ENCODE measurements at regions not wholly inside any gene's neighbourhood (a gene's known extent, or its start where the extent isn't known, plus 50 kb on each side); places are given as distances from the start of the nearest gene placed in this dataset.

DNA sequence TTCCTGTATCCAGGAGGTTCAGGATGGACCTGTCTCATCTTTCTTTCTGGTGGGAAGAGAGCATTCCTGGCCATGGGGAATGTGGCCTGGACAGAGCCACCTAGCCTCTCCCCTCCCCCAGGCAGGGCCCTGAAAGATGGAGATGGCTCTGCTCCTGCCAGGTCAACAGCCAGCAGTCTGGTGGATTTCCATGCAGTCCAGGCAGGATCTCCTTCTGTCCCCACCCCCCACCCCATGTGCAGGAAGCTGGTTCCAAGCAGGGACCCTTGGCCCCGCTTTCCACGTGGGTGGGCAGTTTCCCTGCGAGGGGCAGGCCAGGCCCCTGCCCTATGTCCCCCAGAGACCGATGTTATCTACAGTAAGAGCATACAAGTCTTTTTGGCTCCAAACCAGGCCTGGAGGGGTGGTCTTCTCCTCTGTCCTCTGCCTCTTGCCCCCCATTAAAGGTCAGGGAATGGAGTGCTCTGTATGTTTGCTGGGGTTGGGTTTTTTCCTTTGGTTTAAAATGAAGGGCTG, 240.5 kb downstream of the SEC14L1 start:
- DNase-seq = no peak

DNA sequence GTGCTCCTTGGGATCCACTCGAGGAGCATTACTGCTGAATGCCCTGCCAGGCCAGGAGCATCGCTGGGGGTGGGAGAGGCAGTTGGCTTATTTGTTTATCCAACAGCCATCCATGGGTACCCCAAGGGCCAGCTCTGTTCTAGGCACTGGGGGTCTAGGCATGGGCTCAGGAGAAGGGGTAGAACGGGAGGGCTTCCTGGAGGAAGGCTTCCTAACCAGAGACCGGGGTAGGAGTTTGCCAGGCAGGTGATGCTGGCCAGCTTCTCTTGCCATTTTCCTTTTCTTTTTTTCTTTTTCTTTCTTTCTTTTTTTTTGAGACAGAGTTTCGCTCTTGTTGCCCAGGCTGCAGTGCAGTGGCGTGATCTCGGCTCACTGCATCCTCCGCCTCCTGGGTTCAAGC, 241.0 kb downstream of the SEC14L1 start:
- no peak for DNase-seq

DNA sequence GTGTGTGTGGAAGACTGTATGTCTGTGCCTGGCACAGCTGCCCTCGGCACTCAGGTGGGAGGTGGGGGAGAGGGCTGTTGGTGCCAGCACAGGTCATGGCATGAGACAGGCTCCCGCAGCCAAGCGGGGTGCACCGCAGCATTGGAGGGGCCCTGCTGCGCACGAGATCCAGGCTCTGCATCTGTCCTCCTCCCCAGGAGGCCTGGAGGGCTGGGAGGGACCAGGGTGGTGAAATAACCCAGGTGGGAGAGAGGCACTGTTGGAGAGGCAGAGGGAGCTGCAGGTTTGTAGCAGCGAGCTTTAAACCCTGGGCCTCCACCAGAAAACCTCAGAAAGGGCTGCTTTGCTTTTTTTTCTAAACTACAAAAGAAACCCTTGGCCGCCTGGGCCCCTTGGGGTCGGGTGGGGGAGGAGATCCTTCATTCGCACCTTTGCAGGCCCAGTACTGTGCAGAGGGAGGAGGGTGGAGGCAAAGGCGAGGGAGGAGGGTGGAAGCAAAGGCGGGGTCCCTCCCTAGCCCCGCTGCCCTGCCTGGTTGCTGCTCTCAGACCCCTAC, 241.7 kb downstream of the SEC14L1 start:
- no peak for DNase-seq

DNA sequence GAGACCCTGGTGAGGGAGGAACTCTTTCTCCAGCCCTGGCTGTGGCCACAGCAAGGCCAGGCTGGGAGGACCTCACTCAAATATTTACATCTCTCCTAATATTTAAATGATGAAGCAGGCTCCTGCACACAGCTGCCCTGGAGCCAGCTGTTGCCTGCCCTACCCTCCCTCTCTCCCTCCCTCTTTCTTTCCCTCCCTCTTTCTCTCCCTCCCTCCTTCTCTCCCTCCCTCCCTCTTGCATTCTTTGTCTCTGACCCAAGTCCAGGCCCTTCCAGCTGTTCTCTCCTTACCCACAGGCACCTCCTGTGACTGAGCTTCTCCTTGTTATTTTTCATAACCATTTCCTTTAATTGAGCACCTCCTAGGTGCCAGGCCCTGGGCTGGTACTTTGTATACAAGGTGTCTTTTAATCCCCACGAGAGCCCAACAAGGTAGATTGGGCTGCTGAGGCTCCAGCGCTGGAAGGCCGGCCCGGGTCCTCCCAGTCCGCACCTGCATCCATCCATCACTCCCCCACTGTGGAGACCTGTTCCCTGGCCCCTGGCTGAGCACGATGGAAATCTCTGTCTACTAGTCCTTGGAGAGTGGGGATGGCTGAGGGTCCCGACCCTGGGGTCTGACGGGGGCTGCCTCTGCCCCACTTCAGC, 242.3 kb downstream of the SEC14L1 start:
- no peak for DNase-seq

DNA sequence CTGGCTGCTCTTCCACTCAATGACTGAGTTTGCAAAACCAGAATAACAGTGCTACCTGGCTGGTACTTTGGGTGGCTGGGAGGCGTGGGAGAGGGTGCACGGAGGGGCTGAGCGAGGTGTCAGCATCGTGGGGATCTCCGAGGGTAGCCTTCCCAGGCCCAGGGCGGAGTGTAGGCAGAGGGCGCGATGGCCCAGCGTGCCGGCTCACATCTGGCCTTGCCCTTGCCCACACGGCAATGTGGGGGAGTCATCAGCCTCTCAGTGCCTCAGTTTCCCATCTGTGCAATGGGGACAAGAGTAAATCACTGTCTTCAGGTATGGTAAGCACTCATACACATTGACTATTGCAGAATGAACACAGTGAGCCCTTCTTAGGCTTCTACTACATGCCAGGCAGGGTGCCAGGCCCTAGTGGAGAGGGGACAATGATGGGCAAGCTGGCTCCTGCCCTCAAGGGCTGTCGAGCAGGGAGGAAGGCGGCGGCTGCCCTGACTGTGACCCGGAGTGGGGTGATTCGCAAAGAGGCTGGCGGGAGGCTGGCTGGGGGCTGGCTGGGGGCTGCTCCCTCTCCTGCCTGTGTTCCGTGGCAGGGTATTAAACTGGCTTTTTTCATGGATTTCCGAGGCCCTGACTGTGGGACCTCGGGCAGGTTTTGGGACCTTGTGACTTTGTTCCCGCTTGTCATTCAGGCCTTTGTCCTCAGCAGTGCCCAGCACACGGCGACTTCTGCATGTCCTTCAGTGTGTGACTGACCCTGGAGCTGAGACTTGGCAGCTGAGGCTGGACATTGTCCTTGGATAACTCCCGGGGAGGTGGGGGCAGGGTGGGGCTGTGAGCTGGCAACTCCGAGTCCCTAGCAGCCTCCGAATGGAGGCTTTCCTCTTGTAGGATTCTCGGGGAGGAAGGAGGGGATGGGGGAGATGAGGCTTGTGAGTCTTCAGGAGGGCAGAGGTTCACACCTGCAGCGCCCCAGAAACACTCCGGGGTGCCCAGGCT, 243.1 kb downstream of the SEC14L1 start:
- DNase-seq = no peak

DNA sequence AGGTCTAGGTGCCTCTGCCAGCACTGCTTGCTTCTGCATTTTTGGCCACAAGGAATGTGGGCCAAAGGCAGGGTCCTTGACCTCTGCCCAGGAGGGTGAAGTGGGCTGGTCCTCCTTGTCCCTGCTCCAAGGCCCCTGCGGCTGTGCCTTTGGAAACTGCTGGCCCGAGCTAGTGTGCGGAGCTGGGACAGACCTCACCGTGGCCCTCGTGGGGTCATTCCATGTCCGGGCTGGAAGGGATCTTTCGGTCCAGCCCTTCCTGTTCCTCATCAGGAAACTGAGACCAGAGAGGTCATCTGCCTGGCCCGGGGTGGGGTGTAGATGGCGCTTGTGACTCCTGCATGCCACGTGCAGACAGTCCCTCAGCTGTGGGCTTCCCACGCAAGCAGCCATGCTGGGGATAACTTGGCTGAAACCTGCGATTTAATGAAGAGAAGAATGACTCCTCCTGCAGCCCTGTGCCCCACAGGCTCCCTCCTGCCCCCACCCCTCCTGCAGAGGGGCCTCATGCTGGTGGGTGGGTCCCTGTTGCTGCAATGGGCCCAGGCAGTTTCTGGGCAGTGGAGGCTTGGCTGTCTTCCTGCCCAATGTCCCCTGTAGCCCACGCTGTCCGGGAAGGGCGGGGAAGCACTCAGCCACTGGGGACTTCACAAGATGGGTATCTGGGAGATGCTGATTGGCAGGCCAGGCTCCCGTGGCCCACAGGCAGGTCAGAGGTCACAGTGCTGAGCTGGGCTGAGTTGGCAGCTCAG, 245.2 kb downstream of the SEC14L1 start:
- DNase-seq = no peak

DNA sequence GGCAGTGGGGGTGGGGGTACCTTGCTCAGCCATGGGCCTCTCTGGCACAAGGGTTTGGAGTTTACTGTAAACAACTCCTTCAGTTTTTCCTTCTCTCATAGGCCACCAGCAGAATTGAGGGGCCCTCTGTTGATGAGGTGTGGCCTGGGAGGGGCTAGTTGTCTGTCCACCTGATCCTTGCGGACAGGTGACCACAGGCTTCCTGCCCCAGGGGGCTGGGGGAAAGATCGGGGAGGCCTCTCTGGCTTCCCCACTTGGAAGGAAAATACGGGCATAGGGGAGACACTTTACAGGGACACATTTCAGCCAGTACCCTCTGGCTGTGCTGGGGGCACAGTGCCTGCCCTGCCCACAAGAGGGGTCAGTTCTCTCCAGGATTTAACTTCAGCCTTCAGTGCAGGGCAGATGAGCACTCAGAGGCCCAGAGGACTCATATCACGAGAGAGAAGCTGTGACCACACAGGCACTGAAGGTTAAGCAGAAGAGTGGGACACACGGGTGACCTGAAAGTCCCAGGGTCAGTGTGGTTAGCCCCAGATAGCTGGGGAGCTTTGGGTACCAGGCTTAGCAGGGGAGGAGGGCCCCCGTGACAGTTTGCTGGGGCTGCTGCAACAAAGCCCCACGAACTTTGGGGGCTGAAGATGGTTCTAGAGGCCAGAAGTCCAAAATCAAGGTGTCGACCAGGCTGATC, 245.9 kb downstream of the SEC14L1 start:
- DNase-seq = no peak

DNA sequence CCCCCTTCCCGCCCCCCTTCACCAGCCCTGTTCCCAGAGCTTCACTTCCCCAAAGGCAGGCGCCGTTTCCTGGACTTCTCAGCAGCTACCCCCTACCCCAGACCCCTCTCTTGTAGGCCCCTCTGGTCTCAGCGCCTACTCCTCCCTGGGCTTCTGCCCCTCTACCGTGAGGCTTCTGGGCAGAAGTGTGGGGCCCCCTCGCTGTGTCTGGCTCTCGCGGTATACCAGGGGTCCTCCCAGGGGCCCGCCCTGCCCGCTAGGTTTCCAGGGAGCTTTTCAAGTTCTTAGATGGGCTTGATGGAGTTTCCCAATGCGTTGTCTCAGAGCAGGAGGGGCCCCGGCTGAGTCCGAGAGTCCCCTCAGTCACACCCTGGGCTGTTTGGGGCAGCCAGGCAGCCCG, 247.1 kb downstream of the SEC14L1 start:
- DNase-seq = no peak

DNA sequence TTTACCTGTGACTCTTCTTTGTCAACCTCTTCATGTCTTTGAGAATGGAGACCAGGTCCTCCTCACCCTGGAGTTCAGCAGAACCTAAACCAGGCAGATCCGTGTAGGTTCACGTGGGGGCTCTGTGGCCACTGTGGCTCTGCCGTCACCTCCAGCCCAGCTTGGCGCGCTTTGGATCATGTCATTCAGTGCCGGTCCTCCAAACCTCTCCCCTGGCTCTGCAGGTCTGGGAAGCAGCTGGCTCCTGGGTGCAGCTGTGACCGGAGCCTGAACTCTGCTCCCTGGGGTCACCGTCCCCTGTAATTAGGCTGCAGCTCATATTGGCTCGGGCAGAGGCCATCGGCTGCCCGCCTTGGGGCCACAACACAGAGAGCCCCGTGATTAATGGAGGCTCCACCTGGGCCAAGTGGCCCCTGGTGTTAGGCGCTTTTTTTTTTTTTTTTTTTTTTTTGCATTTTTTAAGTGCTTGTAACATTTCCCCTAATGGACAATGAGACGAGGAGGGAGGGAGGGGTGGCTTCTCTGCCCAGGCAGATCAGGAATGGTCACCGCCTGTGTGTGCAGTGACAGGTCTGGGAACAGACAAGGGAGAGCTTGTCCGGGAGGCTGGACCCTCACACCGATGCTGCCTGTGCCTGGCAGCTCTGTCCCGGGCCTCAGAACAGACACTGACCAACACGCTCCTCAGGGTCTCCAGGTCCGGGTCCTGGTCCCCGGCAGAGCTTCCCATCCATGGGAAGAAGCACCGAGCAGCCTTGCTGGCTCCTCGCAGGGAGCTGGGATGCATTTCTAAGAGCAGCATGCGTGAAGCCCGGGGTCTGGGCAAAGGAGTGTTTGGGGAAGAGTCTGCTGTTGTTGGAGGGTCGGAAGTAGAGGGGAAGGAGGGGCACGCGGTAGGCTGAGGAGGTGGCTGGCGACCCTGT, 247.9 kb downstream of the SEC14L1 start:
- no peak for DNase-seq

DNA sequence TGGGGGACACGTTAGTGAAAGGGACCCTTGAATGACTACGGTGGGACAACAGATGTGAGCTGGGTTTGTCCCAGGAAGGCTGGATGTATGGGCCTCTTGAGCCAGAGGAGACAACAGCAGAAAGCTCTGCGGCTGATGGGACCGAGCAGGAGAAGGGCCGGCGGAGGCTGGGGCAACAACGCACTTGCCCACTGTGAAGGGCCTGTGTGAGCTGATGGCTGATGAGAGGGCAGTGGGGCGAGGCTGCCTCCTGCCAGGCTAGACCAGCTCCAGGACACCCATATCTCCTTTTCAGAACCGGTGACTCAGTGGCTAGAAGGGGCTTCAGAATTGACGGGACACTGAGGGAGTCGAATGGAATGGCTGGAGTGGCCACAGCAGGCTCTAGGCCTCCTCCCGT, 250.1 kb downstream of the SEC14L1 start:
- DNase-seq = no peak

DNA sequence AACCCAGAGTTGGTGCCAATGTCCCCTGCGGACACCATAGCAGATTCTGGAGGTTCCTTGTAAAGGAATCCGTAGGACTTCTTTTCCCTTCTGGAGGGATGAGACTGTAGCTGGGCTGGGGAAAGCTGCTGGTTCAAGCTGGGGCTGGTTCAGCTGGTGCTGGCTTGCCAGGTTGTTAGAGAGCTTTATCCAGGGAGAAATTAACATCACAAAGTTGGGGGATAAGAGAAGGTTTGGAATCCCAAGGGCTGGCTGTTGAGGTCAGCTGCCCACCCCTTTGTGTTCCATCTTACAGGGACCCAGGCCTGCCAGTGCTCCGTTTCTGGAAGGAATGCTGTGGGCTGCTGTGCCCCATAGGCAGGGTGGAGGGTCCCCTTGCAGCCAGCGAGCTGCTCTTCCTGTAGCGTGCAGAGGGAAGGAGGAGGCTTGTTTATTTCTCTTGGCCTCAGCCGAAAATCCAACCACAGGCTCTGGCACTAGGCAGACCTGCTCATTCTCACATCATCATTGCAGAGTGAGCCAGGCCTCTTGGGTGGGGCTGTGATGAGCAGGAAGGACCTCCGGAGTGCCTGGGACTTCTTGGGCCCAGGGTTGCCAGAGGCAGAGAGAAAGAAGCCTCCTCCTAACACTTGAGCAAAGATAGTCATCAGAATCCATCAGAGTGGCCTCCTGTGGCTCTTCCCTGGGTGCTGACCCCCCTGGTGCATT, 251.1 kb downstream of the SEC14L1 start:
- DNase-seq = no peak

DNA sequence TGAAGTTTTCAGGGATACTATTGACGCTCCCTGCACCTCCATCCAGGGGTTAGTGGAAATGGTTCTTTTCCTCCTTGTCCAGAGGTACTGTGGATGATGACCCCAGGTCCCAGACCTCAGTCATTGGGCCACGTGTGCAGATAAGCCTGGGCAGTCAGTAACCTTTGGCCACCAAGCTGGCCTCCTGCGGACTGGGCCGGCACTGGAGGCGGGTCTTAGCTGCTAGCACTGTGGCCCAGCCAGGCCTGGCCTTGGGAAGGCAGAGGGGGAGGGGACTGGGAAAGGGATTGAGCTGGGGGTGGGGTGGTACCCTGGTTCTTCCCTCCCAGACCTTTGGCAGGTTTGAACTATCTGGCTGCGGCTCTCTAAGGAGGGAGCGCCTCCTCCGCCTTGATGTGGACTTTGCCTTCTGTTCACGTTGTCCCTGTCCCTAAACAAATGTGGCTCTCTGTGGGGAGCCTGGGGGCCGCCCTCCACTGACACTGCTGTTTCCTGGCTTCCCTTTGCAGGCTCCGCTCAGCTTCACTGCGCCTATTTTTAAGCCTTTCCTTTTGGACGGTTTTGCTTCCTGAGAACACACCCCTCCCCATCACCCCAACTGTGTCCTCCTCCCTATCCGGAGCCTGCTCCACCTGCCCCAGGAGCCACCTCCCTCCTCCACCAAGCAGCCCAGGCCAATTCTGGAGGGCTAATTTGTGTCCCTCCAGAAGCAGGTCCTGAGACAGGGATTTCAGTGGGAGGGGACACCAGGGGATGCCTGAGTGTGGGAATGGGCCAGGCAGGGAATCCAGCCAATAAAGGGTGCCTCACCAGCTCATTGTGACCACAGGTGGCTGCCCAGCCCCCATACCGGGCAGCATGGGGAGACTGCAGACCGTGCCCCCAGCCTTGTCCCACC, 251.9 kb downstream of the SEC14L1 start:
- no peak for DNase-seq

DNA sequence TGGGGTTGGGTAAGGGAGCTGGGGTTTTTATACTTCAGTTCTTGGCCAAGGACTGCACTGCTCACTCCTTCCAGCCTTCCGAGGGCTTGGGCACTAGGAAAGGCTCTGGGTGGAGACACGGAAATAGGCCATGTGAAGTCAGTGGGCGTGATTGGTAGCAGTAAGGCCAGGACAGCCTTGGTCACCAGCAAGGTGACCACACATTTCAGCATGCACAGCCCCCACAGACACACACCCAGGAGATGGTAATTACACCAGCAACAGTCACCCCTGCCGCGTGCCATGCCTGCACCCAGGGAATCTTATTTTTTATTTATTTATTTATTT, 252.5 kb downstream of the SEC14L1 start:
- DNase-seq = no peak

DNA sequence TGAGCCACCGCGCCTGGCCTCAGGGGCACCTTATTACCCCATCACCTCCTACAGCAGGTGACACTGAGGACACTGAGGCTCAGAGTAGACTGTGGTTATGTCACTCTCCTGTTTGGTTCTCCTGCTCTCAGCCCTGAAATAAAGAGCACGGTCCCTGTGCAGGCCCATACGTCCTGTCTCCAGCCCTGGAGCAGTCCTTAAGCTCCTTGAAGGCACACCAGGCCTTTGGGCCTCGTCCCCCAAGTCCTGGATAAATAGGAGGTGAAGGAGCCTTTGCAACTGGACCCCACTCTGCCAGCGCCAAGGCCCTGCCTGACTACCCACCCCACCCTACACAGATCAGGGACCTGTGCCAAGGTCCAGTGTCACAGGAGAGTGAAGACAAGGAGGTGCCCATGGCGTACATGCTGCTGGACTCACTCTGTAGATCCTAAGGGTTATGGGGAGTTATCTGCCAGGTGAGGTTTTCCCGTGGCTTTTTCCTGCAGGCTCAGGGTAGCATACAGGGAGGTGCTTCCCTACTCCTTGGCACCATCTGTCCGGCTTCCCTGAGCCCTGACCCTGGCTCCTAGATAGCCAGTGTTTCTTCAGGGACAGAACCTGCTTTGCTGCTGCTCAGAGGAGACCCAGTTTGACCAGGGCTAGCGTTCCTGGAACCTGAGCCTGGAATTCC, 253.2 kb downstream of the SEC14L1 start:
- no peak for DNase-seq

DNA sequence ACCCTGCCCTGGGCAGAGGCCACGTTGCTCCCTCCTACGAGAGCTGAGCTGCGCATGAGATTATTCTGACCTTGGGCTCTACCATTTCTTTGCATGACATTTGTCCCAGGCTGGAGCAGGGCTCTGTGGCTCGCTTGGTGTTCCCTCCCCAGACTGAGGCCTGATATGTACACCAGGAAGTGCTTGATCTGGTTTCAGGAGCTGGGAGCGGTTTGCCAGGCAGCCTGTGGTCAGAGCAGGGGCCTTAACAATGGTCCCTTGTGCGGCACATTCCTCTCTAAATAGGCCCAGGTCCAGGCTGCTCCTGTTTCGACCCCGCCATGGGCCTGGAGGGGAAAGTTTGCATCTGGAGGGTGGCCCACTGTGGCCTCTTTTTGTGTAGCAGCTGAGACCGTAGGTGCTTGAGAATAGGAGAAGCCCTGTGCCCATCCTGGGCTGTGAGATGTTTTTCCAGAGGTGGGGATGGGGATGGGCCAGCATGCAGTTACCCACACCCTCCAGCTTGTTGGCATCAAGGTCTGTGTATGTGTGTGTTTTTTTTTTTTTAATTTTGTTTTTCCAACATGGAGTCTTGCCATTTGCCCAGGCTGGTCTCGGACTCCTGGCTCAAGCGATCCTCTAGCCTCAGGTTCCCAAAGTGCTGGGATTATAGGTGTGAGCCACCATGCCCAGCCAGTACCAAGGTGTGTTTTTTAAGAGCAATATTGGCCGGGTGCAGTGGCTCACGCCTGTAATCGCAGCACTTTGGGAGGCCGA, 253.9 kb downstream of the SEC14L1 start:
- DNase-seq = no peak

DNA sequence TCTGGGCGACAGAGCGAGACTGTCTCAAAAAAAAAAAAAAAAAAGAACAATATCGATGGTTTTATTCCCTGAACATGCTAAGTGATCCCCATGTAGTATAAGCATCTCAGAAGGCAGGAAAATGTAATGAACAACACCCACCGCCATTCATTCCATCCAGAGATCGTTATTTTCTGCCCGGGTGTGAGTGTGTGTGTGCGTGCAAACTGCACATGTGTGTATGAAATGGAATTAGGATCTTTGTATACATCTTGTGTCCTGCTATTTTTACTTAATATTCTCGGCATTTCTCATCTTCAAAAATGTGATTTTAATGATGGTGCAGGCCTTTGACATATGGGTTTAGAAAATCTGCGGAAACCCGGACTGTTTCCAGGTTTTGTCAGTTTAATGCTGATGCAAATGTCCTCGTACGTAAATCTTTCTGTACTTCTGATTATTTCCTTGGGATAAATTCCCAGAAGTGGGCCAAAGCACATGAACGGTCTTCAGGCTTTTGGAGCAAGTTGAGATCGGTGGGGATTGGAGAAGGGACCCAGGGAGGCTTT, 254.8 kb downstream of the SEC14L1 start:
- DNase-seq = no peak

DNA sequence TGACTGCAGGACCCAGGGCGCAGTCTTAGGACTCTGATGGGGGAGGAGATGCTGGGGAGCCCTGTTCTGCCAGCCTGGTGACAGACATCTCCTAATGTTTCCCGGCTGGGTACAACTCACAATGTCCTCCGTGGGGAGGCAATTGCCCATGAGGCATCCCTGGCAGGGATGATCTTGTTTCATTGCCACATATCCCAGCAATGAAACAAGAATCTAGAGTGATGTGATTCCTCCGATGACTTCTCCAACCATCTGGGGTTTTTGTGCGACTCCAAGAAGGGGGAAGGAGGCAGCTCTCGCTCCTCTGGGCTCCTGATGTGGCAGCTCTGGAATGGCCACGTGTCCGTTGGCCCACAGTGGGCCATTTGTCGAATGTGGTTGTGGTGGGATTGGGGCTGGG, 255.8 kb downstream of the SEC14L1 start:
- no peak for DNase-seq

DNA sequence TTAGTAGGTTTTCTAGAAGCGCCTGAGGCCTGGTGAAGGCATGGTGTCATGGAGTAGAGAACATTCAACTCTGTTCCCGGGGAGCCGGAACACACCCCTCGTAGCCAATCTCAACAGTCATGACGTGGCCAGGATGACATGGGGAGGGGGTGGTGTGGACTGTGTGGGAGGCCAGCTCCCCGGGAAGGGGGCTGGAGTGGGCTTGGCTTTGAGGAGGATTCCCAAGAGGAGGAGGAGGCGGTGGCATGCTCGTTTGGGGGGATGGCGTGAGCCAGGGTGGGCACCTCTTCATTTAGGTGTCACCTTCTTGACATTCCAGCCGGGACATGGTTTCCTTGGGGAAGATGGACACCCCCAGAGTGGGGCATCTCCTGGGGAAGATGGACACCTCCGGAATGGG, 257.5 kb downstream of the SEC14L1 start:
- DNase-seq = no peak
